ENCODE measurements at regions not wholly inside any gene's neighbourhood (a gene's known extent, or its start where the extent isn't known, plus 50 kb on each side); places are given as distances from the start of the nearest gene placed in this dataset.

DNA sequence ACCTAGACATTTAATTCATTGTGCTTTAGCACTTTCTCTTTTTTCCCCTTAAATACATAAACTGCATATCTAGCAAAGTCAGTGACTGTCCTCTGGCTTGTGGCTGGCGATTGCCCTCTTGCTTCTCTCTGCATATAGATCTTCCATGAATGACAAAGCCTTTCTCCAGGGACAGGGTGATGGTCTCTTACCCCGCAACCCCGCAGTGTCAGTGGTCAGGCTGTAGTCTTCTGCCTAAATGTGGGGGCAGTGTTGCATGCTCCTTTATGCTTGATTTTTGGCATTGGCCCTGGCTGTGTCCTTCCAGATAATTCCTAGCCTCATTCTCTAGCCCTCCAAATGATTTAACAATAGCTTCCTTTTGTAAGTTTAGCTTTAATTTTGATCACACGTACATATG lies 407.8 kb downstream of the GABRB3 start:
- ATAC-seq (replicated peaks; ENCODE audit: extremely low read depth, poor library complexity, severe bottlenecking) (no peak), DNase-seq (ENCODE audit: low spot score in 2 of 2) (no peak)
- H3K4me1 Mint-ChIP-seq, result no peaks in the 10 kb centered on the region
- no peak overlapping the region for H3K4me3 Mint-ChIP-seq
- H3K9me3 Mint-ChIP-seq, result peaks cover 23% of the 10 kb centered on the region
- no peaks in the 10 kb centered on the region for H3K27me3 Mint-ChIP-seq
- H3K27ac Mint-ChIP-seq (ENCODE audit: low read depth), result no peak overlapping the region
- H3K36me3 Mint-ChIP-seq (ENCODE audit: insufficient read depth), result peaks cover 2% of the 10 kb centered on the region

- Mint-ChIP-seq H3K36me3 (ENCODE audit: insufficient read depth) (peaks cover 2% of the 10 kb centered on the region), H3K4me3 (no peak overlapping the region), H3K4me1 (no peaks in the 10 kb centered on the region), H3K9me3 (peaks cover 23% of the 10 kb centered on the region), H3K27me3 (no peaks in the 10 kb centered on the region), H3K27ac (ENCODE audit: low read depth) (no peak overlapping the region)
- ATAC-seq (replicated peaks; ENCODE audit: extremely low read depth, poor library complexity, severe bottlenecking) (no peak), DNase-seq (ENCODE audit: low spot score in 2 of 2) (no peak)
Measured at GRCh38 chr15:26359855-26360254, 413.0 kb downstream of the GABRB3 start.

GRCh38 chr15:26358708-26359107 lies 414.2 kb downstream of the GABRB3 start:
- Mint-ChIP-seq H3K36me3 (ENCODE audit: insufficient read depth) (peaks cover 2% of the 10 kb centered on the region), H3K4me3 (no peak overlapping the region), H3K27ac (ENCODE audit: low read depth) (no peak overlapping the region), H3K27me3 (no peaks in the 10 kb centered on the region), H3K4me1 (no peaks in the 10 kb centered on the region), H3K9me3 (peaks cover 22% of the 10 kb centered on the region)
- no peak for ATAC-seq (replicated peaks; ENCODE audit: extremely low read depth, poor library complexity, severe bottlenecking)
- no peak for DNase-seq (ENCODE audit: low spot score in 2 of 2)

- Mint-ChIP-seq H3K4me1 (no peaks in the 10 kb centered on the region), H3K27me3 (no peaks in the 10 kb centered on the region), H3K36me3 (ENCODE audit: insufficient read depth) (no peaks in the 10 kb centered on the region), H3K9me3 (peaks cover 12% of the 10 kb centered on the region), H3K27ac (ENCODE audit: low read depth) (no peak overlapping the region), H3K4me3 (no peak overlapping the region)
- DNase-seq (ENCODE audit: low spot score in 2 of 2) (no peak), ATAC-seq (replicated peaks; ENCODE audit: extremely low read depth, poor library complexity, severe bottlenecking) (no peak)
Measured at GRCh38 chr15:26357653-26358052, 415.2 kb downstream of the GABRB3 start.

DNA sequence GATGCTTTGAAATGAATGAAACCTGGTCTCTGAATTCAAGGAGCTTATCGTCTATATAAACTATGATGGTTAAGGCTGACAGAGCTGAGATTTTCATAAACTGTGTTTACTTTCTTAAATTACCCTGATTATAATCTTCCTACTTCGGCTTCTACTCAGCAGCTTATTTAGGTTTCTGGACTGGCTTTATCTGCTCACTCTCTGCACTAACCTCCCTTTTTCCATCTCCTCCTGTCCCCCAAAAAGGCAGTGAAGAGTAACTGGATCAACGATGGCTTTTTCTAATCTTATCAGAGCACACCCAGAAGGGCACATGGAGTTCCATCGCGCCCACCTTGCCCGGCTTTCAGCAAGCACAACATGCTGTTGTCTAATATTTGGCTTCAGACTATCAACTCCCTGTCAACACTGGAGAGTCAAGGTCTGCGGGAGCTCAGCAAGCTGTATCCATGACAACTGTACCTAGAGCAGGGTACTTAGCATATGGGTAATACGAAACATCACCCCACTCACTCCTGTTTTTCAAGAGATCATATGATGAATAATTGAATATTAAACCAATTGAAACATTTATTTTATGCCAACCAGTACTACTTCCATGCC lies 417.3 kb downstream of the GABRB3 start:
- Mint-ChIP-seq H3K27me3 (no peaks in the 10 kb centered on the region), H3K36me3 (ENCODE audit: insufficient read depth) (no peaks in the 10 kb centered on the region), H3K4me1 (no peaks in the 10 kb centered on the region), H3K4me3 (no peak overlapping the region), H3K9me3 (peaks cover 11% of the 10 kb centered on the region), H3K27ac (ENCODE audit: low read depth) (no peak overlapping the region)
- no peak for ATAC-seq (replicated peaks; ENCODE audit: extremely low read depth, poor library complexity, severe bottlenecking)
- DNase-seq (ENCODE audit: low spot score in 2 of 2), result no peak

DNA sequence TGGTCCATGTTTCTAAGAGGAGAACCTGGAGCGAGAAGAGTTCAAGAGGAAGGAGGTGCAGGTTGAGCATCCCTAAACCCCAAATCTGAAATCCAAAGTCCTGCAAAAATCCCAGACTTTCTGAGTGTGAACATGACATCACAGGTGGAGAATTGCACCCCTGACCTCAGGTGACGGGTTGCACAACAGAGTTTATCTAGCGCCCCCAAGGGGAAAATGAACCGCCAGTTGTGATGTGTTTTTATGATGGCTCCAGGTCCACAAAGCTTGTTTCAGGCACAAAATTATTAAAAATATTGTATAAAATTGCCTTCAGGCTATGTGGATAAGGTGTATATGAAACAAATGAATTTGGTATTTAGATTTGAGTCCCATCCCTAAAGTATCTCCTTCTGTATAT lies 420.0 kb downstream of the GABRB3 start:
- Mint-ChIP-seq H3K9me3 (peaks cover 13% of the 10 kb centered on the region), H3K27me3 (no peaks in the 10 kb centered on the region), H3K4me1 (no peaks in the 10 kb centered on the region), H3K36me3 (ENCODE audit: insufficient read depth) (no peaks in the 10 kb centered on the region), H3K27ac (ENCODE audit: low read depth) (no peak overlapping the region), H3K4me3 (no peak overlapping the region)
- ATAC-seq (replicated peaks; ENCODE audit: extremely low read depth, poor library complexity, severe bottlenecking) (no peak), DNase-seq (ENCODE audit: low spot score in 2 of 2) (no peak)

- no peak overlapping the region for H3K27ac Mint-ChIP-seq (ENCODE audit: low read depth)
Measured at GRCh38 chr15:26352406-26352805, 420.5 kb downstream of the GABRB3 start.

GRCh38 chr15:26325495-26325894 lies 447.4 kb downstream of the GABRB3 start:
- Mint-ChIP-seq H3K9me3 (peaks cover 20% of the 10 kb centered on the region), H3K27ac (ENCODE audit: low read depth) (no peak overlapping the region), H3K27me3 (no peaks in the 10 kb centered on the region), H3K4me3 (no peak overlapping the region), H3K36me3 (ENCODE audit: insufficient read depth) (peaks cover 1% of the 10 kb centered on the region), H3K4me1 (no peaks in the 10 kb centered on the region)
- ATAC-seq (replicated peaks; ENCODE audit: extremely low read depth, poor library complexity, severe bottlenecking) (no peak), DNase-seq (ENCODE audit: low spot score in 2 of 2) (no peak)

More at GRCh38 chr15:26352406-26352805, 420.5 kb downstream of the GABRB3 start:
- no peaks in the 10 kb centered on the region for H3K36me3 Mint-ChIP-seq (ENCODE audit: insufficient read depth)
- H3K27me3 Mint-ChIP-seq, result no peaks in the 10 kb centered on the region
- no peak for ATAC-seq (replicated peaks; ENCODE audit: extremely low read depth, poor library complexity, severe bottlenecking)
- no peak for DNase-seq (ENCODE audit: low spot score in 2 of 2)
- no peak overlapping the region for H3K4me3 Mint-ChIP-seq
- peaks cover 18% of the 10 kb centered on the region for H3K9me3 Mint-ChIP-seq
- H3K4me1 Mint-ChIP-seq, result no peaks in the 10 kb centered on the region

- H3K4me1 Mint-ChIP-seq, result no peaks in the 10 kb centered on the region
- ATAC-seq (replicated peaks; ENCODE audit: extremely low read depth, poor library complexity, severe bottlenecking), result no peak
- DNase-seq (ENCODE audit: low spot score in 2 of 2), result no peak
- H3K36me3 Mint-ChIP-seq (ENCODE audit: insufficient read depth), result no peaks in the 10 kb centered on the region
- peaks cover 28% of the 10 kb centered on the region for H3K9me3 Mint-ChIP-seq
- no peak overlapping the region for H3K4me3 Mint-ChIP-seq
- no peaks in the 10 kb centered on the region for H3K27me3 Mint-ChIP-seq
- no peak overlapping the region for H3K27ac Mint-ChIP-seq (ENCODE audit: low read depth)
Measured at GRCh38 chr15:26323566-26323965, 449.3 kb downstream of the GABRB3 start.

DNA sequence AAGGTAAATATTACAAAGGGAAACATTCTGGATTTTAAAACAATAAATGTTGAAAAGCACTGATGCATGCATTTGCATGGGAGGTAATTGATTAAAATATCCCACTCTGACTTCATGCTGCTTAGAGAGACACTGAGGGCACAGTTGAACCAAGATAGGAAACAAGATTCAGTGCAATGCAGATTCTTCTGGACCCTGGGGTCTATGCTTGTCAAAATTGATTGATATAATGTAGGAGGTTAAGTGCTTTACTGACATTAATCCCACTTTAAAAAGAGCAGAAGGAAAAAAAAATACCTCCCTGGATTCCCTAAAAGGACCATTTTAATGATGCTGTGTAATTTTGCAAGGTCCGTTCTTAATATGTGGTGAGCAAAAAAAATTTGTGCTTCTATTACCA lies 454.2 kb downstream of the GABRB3 start:
- no peak for ATAC-seq (replicated peaks; ENCODE audit: extremely low read depth, poor library complexity, severe bottlenecking)
- no peak for DNase-seq (ENCODE audit: low spot score in 2 of 2)
- Mint-ChIP-seq H3K4me3 (no peak overlapping the region), H3K27ac (ENCODE audit: low read depth) (no peak overlapping the region), H3K4me1 (no peaks in the 10 kb centered on the region), H3K27me3 (no peaks in the 10 kb centered on the region), H3K36me3 (ENCODE audit: insufficient read depth) (no peaks in the 10 kb centered on the region), H3K9me3 (peaks cover 25% of the 10 kb centered on the region)

GRCh38 chr15:26314577-26314976 lies 451.4 kb upstream of the ATP10A start:
- Mint-ChIP-seq H3K4me3 (no peak overlapping the region), H3K4me1 (no peaks in the 10 kb centered on the region), H3K36me3 (ENCODE audit: insufficient read depth) (no peaks in the 10 kb centered on the region), H3K27me3 (no peaks in the 10 kb centered on the region), H3K27ac (ENCODE audit: low read depth) (no peak overlapping the region), H3K9me3 (peaks cover 21% of the 10 kb centered on the region)
- no peak for DNase-seq (ENCODE audit: low spot score in 2 of 2)
- no peak for ATAC-seq (replicated peaks; ENCODE audit: extremely low read depth, poor library complexity, severe bottlenecking)

- H3K9me3 Mint-ChIP-seq, result peaks cover 26% of the 10 kb centered on the region
Measured at GRCh38 chr15:26311710-26312236, 448.6 kb upstream of the ATP10A start.

GRCh38 chr15:26298659-26299170 lies 435.6 kb upstream of the ATP10A start:
- no peak for DNase-seq (ENCODE audit: low spot score in 2 of 2)
- H3K36me3 Mint-ChIP-seq (ENCODE audit: insufficient read depth), result no peaks in the 10 kb centered on the region
- no peak overlapping the region for H3K27ac Mint-ChIP-seq (ENCODE audit: low read depth)
- H3K9me3 Mint-ChIP-seq, result no peaks in the 10 kb centered on the region
- no peaks in the 10 kb centered on the region for H3K27me3 Mint-ChIP-seq
- ATAC-seq (replicated peaks; ENCODE audit: extremely low read depth, poor library complexity, severe bottlenecking), result no peak
- no peak overlapping the region for H3K4me3 Mint-ChIP-seq
- H3K4me1 Mint-ChIP-seq, result no peaks in the 10 kb centered on the region

More at GRCh38 chr15:26311710-26312236, 448.6 kb upstream of the ATP10A start:
- Mint-ChIP-seq H3K4me3 (no peak overlapping the region), H3K27ac (ENCODE audit: low read depth) (no peak overlapping the region), H3K36me3 (ENCODE audit: insufficient read depth) (no peaks in the 10 kb centered on the region), H3K4me1 (no peaks in the 10 kb centered on the region), H3K27me3 (no peaks in the 10 kb centered on the region)
- no peak for ATAC-seq (replicated peaks; ENCODE audit: extremely low read depth, poor library complexity, severe bottlenecking)
- no peak for DNase-seq (ENCODE audit: low spot score in 2 of 2)

Data from central memory CD8-positive, alpha-beta T cell (primary cell).